HG03196 (cell line): ENCODE measurements at regions not wholly inside any gene's neighbourhood (a gene's known extent, or its start where the extent isn't known, plus 50 kb on each side); places are given as distances from the start of the nearest gene placed in this dataset.

Experiments used
- ATAC-seq: cut with Tn5 transposase; IDR thresholded peaks from one replicate; pipeline ENCODE4 v1.9.1; 2021; ENCODE audit not compliant: unreplicated experiment

DNA sequence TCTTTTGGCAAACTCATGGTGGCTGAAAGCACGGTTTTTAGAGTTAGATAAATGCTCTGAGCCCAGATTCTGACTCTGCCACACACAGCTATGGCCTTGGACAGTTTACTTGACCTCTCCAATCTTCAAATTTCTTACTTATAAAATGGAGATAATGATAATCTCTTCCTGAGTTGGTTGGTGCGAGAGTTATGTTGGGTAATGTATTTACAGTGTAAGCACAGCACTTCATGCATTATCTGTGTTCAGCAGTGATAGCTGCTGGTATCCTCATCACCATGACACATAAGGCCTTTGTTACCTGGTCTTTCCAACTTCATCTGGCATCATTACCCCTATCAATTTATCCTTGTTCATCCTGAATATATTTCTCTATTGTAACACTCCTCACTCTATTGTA is 178.8 kb upstream of the ELL2 start:
- no peak for ATAC-seq

DNA sequence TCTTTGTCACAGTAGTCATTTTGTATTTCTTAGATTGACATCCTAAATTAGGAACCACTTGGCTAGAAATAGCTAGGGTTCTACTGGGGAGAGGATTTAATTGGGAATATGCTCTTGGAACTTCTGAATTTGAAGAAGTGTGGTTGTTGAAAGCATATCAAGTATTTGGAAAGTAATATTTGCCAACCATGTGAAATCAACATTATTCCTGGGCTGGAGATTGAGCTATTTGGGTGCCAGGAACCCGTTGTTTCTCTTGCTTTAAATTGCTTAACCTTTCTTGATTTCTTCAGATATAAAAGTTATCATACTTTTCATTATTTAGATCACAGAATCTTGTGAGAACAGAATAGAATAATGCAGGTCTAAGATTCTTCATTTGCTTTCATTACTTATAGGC is 178.4 kb upstream of the ELL2 start:
- ATAC-seq: no peak

DNA sequence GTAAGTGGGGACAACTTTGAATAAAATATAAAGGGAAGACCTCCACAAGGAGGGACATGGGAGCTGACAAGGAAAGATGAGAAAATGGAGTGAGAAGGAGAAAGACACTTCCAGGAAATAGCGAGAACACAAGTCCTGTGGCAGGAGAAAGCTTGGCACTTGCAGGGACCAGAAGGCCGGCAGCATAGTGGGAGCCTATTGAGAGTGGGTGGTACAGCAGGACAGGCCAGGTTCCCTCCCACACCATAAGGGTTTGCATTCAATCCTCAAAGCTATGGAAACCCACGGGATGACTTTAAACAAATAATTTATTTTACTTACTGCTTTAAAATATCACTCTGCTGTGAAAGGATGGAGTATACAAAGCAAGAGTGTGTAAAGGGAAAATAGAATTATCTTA is 173.2 kb upstream of the ELL2 start:
- no peak for ATAC-seq

DNA sequence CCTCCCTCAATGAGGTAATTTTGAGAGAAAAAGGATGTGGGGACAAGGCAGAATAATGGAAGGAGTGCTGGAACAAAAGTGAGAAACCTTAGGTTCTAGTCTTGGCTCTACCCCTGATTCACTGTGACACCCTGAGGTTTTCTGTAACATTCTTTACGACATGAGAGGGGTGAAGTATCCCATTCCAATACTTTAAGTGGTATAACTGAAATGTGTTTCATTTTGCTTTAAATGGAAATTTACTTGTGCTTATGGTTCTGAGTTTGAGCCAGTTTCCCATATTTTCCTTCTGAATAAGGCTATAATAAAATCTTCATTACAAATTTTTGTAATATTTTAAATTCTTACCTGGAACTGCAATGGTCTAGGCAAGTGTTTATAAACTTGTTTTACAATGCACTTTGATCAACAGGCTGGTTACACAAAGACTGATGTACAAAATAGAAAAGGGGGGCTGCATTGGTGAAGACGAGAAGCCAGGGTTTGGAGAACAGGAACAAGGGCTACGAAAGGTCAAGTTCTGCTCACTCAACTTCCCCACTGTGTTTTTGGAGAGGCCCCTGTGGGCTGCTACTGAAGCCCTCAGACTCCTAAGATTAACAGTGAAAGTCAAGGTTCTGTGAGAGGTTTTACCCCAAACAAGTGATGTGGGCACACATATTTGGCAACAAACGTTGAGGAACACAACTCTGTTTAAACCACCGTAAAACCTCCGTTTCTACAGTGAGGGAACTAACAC is 171.9 kb upstream of the ELL2 start:
- no peak for ATAC-seq

DNA sequence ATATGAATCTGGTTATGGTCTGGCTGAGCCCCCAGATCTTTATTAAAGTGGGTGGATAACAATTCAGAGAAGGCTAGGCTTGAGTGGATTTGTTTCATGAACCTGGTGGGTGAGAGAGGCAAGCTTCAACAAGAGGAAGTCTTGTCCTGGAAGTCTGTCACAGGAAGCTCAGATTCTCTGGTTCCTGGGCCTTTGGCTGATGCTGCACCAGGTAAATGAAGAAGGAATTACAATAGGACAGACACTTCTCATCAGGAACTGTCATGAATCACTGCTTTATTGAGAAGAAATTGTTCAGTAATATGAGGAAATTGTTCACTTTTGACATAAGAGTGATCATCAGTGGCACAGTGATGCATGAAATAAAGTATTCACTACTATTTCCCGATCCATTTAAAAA is 167.6 kb upstream of the ELL2 start:
- ATAC-seq: no peak

DNA sequence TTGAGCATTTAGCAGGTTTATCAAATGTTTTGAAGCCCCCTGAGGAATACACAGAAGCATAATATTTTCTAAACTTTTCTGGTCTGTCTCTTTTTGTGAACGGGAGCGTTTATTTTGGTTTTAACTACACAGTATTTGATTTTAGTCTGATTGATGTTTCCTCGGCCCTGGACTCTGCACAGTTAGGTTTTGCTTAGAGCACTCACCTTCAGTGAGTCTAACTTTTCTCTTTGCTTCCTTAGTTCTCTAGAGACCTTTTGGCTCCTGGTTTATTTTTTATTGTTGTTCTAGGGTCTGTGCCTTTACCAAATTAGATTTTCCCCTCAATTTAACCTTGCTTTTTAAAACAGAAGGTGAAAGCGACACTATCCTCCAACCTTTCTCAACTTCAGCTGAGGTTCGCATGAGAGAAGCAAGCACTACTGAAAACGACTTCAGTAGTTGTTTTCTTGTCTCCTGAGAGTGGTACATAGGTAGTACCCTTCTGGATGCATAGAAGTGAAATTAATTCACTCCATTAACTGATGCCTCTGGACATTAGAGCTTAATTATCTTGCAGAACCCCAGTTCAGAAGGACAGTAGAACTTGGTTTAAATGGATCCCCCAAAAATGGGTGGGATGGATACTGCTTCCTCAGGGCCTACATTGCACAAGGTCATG is 166.7 kb upstream of the ELL2 start:
- no peak for ATAC-seq

DNA sequence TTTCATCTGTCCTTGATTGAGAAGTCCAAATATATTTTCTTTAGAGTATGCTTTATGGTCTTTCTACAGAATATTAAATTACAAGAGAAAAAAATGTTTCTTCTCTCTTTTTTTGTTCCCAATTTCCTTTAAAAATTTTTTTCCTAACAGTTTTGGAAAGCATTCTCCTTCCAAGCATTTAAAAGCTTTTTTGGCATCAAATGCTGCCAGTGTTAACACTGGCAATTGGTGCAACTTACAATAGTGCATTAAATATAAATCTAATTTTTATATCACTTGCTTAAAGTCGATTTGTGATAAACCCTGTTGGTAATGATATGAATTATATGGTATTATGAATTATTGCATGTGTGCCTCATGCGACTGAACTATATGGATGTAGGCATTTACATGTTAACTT is 165.9 kb upstream of the ELL2 start:
- ATAC-seq: no peak

DNA sequence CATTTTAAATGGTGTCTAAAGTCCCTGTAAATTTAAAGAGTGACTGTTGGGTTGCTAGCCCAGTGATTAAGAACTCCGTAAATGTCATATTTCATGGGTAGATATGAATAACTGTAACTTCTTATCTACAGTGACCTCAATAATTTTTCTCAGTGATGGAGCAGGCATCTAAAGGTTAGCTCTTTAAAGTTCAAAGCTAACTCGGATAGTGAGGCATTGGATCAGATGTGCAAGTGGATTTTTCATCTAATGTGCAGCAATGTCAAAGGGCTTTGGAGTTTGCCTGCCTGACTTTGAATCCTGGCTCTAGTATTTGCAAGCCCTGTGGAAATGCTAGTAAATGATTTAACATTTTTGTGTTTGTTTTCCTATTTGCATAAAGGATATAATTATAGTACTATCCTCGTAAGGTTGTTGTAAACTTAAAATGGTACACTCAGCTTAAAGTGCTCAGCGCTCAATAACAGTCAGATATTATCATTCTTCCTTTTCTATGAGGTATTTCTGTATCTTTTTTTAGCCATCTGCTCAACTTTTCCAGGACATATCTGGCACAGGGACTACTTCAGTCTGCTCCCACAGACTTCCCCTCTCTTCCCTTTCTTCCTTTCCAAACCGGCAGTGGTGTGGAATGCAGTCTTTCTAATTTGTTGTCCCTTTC is 163.7 kb upstream of the ELL2 start:
- no peak for ATAC-seq

DNA sequence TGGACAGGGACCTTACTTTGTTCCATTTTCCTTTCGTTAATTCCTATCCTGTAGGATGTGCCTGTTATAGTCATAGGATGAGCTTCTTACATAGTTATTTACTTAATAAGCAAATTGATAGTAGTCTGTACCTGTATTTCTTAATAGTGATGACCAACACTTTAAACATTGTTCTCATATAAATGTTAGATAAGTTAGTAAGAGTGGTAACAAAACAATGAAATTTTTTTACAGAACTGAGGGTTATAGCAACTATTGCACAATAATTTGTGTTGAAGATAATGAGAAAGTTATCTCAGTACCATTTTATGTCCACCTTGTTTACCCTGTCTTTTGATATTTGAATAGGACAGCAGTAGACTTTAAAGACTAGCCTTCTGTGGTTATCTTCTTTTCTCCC is 162.9 kb upstream of the ELL2 start:
- no peak for ATAC-seq

DNA sequence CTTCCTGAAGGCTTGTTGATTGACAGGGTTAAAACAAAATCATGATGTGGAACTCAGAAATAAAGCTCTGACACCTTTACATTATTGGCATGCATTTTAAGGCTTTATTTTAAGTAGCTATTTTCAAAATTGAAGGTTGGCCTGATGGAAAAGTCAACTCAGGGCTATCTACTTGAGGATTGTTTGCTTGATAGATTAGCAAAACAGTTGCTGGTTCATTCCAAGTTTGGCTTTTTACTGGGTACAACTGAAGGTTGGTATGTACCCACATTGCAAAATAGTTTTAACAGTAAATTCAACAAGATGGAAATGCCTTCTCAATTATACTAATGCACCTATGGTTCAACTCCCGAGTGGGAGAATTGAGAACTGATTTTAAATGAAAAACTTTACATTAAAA is 161.8 kb upstream of the ELL2 start:
- ATAC-seq: no peak

DNA sequence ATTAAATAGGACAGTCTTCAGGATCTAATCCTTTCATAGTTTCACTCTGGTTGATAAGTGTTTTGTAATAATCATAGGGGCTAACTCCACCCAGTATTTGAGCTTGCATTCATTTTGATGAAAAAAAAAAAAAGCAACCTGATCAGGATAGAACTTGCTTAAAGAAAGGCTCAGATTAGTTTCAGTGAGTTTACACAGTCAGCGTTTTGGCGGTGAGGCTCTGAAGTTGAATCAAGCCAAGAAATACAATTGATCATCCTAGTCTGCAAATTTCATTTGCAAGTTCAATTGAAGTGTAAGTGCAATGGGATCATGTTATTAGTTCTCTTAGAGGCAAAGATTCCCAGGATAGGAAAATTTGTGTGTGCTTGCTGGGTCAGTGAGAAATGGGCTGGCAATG is 159.7 kb upstream of the ELL2 start:
- ATAC-seq: no peak

DNA sequence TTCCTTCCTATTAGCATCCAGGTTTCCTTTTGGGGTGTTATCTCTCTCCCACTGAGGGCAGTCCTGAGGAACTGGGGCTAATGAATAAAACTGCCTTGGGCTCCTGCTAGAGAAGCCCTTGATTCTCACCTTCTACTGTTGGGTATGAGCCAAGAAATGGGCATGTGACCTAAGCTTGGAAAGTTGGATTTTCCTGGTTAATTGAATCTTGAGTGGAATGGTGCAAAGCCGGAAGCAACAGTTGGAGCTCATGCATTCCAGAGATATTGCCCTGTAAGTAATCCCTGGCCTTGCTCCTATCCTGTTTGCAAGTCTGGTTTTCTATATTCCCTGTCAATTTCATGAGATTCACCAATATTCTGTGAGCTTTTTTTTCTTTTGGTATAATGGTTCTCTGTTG is 158.5 kb upstream of the ELL2 start:
- no peak for ATAC-seq

DNA sequence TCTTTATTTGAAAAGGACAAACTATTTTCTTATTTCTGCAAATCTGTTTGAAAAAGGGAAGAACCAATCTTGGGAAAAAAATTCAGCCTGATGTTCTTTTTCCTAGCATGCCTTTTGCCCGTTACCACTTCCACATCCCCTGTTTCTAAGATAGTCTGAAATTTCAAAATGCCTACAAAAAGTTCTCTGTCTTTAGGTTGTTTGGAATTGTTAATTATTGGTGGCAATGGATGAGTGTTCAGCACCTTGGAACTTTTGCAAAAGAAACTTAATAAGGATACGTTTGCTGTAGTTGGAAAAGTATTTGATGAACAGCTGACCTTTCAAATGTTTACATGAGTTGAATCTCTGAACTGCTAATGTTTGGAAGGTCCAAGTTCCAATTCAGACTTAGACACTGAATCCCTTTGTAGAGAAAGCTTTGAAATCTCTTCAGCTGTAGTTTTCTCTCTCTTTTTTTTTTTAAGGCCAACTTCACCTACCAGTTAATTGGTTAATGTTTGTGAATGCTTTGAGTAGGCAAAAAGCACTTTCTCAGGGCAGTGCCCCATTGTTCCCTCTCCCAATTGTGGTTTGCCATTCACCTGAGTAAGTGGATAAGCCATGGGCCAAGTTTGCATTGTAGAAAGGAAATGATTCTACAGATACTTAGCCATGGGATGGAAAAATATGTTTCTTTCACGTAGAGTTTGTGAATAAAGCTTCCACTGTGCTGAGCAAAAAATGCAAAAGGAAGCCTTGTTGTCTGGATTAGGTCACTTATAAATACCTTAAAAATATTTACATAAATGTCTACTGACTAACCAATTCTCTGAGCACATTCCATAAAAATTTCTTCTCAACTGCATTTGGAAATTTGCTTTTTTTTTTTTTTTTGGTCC is 156.4 kb upstream of the ELL2 start:
- no peak for ATAC-seq

DNA sequence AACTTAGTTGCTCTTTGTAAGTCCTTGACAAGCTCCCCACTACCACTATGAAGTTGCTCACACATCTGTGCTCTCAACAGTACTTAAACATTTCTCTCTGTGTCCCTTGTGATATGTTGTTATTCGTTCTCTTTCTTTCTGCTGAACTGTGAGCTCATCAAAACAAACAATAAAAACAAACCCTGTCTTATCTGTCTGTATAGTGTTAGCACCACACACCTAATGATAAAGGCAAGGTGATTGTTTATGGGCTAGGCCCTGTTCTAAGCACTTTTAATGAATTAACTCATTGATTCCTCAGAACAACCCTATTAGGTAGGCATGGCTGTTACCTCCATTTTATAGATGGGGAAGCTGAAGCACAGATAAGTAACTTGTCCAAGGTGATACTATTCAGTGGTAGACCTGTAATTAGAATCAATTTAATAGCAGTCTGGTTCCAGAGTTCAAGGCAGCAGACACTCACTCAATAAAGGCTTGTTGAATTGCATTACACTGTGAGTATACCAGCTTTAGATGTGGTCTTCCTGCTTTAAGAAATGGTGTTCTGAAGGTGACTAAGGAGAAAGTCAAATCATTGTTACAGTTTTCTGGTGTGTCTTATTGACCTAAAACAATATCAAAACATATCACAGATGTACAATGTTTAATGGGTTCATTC is 153.6 kb upstream of the ELL2 start:
- no peak for ATAC-seq

DNA sequence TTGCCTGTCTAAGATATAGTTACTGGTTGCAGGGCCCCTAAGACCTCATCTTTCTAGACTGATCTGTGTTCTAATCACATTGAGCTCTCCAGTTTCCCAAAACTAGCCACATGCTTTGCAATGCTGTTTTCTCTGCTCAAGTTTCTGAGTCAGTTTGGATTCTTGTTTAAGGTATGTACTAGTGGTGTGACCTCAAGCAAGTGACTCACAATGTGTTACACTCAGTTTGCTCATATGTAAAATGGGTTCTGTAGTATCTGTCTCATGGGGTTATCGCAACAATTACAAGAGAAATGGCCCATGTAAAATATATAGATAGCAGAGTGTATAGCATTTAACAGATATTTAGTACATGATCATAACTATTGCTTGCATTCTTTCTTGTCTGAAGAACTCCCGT is 153.1 kb upstream of the ELL2 start:
- ATAC-seq: no peak

DNA sequence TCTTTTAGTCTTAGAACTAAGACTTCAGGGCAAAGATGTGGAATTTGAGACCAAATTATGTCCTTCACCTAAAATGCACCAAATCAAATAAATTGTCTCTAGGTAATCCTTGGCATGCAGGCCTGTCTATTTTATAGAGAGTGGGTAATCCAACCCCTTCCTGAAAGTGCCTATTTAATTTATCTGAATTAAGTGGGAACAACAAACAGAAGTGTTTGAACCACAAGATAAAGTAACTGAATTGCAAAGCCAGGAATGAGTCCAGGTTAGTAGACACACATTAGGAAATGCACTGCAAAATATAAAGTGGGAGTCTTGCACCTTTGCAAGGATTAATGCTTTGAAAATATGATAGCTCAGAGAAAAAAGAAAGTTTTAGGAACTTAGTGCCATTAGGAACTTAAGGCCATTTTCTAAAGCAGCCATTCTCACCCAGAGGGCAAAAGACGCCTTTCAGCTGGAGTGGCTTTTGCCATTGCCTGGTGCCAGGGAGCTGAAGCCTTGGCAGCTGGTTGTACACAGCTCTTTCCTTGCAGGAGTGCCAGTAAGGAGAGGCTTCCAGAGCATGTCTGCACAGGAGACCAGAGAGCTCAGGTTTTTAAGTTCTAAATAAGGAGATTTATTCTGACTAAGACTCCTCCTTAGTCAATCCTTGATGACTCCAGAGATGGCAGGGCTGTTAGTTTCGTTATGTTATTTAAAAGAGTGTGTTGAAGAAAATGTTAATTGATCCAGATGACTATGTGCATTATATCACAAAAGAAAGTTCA is 151.7 kb upstream of the ELL2 start:
- no peak for ATAC-seq

DNA sequence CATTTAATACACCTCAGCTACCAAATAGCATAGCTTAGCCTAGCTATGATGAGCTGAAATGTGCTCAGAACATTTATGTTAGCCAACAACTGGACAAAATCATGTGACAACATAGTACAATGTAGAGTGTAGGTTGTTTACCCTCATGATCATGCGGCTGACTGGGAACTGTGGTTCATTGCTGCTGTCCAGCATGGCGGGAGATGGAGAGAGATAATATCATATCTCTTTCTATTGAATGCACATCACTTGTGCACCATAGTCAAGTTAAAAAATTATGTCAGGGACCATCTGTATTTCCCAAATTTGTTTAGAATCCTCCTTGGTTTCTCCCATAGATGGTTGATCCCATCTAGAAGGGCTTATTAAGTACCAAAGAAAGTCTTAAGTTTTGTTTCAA is 151.1 kb upstream of the ELL2 start:
- ATAC-seq: no peak

DNA sequence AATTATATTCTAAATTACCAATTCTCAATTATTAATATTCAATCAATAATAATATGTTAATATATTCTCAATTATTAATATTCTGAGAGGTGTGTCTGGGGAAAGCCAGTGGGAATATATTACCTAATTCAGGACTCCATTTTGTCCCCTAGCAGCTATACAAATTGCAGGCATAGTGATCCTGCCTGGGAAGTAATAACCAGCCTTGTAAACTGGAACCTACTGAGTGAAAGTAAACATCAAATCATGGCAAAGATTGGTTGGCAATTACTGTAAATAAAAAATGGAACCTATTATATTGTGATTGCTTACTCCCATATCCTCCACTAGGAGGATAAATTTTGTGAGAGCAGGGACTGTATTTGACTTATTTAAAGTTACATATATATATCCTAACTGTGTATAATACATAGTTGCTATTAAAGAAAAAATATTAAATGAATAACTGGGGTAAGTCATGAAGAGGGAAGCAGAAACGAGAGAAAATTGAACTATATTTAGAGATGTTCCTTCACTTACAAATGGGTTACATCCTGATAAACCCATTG is 150.5 kb upstream of the ELL2 start:
- ATAC-seq: no peak

DNA sequence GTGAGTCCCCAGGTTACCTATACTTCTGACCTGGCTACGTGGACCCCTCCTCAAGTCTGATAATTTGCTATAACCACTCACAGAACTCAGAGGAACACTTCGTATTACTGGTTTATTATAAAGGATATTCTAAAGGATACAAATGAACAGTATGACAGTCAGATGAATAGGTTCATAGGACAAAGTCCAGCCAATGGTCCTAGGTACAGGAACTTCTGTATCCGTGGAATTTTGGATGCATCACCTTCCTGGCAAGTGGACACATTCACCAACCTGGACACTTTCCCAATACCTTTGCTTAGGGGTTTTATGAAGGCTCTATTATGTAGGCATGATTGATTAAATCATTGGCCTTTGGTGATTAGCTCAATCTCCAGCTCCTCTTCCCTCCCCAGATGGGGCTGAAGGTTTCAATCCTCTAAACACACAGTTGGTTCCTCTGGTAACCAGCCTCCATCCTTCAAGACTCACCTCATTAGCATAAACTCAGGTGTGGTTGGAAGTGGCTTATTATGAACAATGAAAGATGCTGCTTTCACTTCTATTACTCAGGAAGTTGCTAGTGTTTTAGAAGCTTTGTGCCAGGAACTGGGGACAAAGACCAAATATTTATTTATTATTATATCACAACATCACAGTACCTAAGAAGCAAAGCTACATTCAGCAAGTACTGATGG is 149.6 kb upstream of the ELL2 start:
- ATAC-seq: no peak
